ENCODE measurements at regions not wholly inside any gene's neighbourhood (a gene's known extent, or its start where the extent isn't known, plus 50 kb on each side); places are given as distances from the start of the nearest gene placed in this dataset.

DNA sequence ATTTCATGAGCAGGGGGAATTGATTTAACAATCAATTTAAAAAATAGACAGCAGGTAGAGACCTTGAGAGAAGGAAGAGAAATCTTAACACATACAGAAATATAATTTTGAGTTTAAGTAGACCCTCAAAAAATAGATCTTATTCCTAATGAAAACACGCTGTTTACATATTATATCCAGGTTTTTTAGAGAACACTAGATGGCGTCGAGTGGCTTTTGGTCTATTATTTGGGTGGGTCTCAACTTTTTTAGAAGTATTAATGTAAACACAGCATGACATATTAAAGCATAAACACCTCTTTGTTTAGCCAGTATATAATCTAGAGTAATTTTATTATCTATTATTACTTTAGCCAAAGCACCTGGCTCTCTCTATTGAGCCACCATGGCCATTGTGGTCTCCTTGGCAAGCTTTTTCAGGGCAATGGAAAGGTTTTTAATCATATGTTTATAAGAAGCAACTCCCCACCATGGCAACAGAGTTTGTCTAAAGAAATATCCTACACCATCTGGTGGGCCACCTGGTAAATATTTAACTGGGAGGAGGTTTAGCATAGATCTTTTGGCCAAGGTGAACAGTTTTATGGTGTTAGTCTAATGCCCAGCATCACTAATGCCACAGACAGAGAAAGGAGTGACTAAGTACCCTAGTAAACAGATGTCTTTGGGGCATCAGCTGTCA is 59.7 kb upstream of the PRSS1 start:
- POLR2A ChIA-PET, result no interaction called here
- CTCF ChIA-PET (ENCODE audit: low intra/inter-chr PET ratio, low total read pairs), result no interaction called here
- no peaks in the 10 kb centered on the region for H3K27me3 ChIP-seq (ENCODE audit: control insufficient read depth in 1 of 2, insufficient read depth in 2 of 2, low read length in 2 of 2)
- 8% methylated on average over 3 of the region's 3 CpGs for WGBS (ENCODE audit: low lambda C conversion rate)
- no peak overlapping the region for H3K4me3 ChIP-seq (replicated peaks in 1 of 3; ENCODE audit: insufficient read depth in 1 of 3, low read depth in 2 of 3, low read length in 3 of 3)
- no peak overlapping the region for H2AFZ ChIP-seq (ENCODE audit: low read length)
- TF ChIP-seq, protein P1, sequence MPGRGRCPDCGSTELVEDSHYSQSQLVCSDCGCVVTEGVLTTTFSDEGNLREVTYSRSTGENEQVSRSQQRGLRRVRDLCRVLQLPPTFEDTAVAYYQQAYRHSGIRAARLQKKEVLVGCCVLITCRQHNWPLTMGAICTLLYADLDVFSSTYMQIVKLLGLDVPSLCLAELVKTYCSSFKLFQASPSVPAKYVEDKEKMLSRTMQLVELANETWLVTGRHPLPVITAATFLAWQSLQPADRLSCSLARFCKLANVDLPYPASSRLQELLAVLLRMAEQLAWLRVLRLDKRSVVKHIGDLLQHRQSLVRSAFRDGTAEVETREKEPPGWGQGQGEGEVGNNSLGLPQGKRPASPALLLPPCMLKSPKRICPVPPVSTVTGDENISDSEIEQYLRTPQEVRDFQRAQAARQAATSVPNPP (CRISPR knock-in tag; IDR thresholded peaks at IDR 0.05), result no peak
- TF ChIP-seq, protein P2, sequence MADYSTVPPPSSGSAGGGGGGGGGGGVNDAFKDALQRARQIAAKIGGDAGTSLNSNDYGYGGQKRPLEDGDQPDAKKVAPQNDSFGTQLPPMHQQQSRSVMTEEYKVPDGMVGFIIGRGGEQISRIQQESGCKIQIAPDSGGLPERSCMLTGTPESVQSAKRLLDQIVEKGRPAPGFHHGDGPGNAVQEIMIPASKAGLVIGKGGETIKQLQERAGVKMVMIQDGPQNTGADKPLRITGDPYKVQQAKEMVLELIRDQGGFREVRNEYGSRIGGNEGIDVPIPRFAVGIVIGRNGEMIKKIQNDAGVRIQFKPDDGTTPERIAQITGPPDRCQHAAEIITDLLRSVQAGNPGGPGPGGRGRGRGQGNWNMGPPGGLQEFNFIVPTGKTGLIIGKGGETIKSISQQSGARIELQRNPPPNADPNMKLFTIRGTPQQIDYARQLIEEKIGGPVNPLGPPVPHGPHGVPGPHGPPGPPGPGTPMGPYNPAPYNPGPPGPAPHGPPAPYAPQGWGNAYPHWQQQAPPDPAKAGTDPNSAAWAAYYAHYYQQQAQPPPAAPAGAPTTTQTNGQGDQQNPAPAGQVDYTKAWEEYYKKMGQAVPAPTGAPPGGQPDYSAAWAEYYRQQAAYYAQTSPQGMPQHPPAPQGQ (CRISPR knock-in tag; IDR thresholded peaks at IDR 0.05; ENCODE audit: borderline replicate concordance), result no peak
- TF ChIP-seq ZNF614 (CRISPR knock-in tag; IDR thresholded peaks at IDR 0.05; ENCODE audit: borderline replicate concordance) (no peak), SOX5 (CRISPR knock-in tag; IDR thresholded peaks at IDR 0.05; ENCODE audit: borderline replicate concordance) (no peak), ATRX (CRISPR knock-in tag; IDR thresholded peaks at IDR 0.05; ENCODE audit: borderline replicate concordance) (no peak), HNRNPK (IDR thresholded peaks at IDR 0.05; ENCODE audit: low read depth, low read length, poor library complexity, severe bottlenecking) (no peak), ARNT (IDR thresholded peaks at IDR 0.05) (no peak), ZNF598 (CRISPR knock-in tag; IDR thresholded peaks at IDR 0.05; ENCODE audit: borderline replicate concordance) (no peak)
- no peak overlapping the region for H3K27ac ChIP-seq (ENCODE audit: extremely low read length, insufficient read depth, low read length)
- ATAC-seq (no peak), FAIRE-seq (no peak), DNase-seq (ENCODE audit: low spot score) (no peak)
- no peak overlapping the region for H3K4me2 ChIP-seq (ENCODE audit: low read depth, low read length)
- H3K9me3 ChIP-seq (ENCODE audit: low read length), result no peaks in the 10 kb centered on the region
- intact Hi-C loops (cut with micrococcal nuclease; ENCODE audit: unreplicated experiment) (no loop called here), in situ Hi-C loops (cut with HindIII; ENCODE audit: extremely low pct_ligation_motif_present, low pct_unique_long_range_greater_than_20kb) (no loop called here)
- no peaks in the 10 kb centered on the region for H3K4me1 ChIP-seq (ENCODE audit: insufficient read depth, low read length)
- H3K79me2 ChIP-seq (ENCODE audit: insufficient read depth, low read length), result no peaks in the 10 kb centered on the region
- no peaks in the 10 kb centered on the region for H4K20me1 ChIP-seq (ENCODE audit: insufficient read depth, low read length)
- no peak overlapping the region for H3K9ac ChIP-seq (ENCODE audit: insufficient read depth, low read depth, low read length)
- H3K36me3 ChIP-seq (replicated peaks in 1 of 2; ENCODE audit: control insufficient read depth in 1 of 2, insufficient read depth in 2 of 2, low read length in 2 of 2), result no peaks in the 10 kb centered on the region
- BruUV-seq (replicated peaks), result no TSS peak
